Lower leg skin (tissue), 3 donors: ENCODE measurements at regions not wholly inside any gene's neighbourhood (a gene's known extent, or its start where the extent isn't known, plus 50 kb on each side); places are given as distances from the start of the nearest gene placed in this dataset.

Experiments
- POLR2A ChIP-seq, 2 donors: fragments of 450-650 bp; IDR thresholded peaks; one replicate each; pipeline ENCODE4 v1.6.1; 2016 to 2017; ENCODE audit warnings: antibody characterized with exemption in 2 of 2, mild to moderate bottlenecking in 1 of 2, moderate library complexity in 1 of 2
- TF ChIP-seq, protein P1 (sequence below), 3 donors: fragments of 450-650 bp; IDR thresholded peaks; one replicate each; pipeline ENCODE4 v1.5.1; 2016; ENCODE audit warnings: antibody characterized with exemption in 3 of 3, mild to moderate bottlenecking in 3 of 3, moderate library complexity in 2 of 3

DNA sequence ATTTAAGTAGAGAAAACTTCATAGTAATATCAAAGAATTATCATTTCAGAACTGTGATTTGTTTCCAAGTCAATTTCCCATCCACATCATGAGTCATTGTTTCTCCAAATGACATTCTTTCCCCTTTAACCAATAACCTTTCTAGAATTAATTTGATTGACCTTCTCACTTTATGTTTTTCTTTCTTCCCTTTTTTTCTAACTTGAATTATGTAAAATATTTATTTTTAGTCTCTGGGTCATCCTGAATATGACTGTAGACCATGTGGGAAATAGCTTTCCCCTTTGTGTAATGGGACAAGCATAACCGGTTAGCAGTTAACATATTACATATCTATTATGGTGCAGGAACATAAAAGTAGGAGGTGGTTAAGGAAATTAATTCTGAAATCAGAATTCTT lies 291.1 kb downstream of the GJA1 start:
- TF ChIP-seq, protein P1, sequence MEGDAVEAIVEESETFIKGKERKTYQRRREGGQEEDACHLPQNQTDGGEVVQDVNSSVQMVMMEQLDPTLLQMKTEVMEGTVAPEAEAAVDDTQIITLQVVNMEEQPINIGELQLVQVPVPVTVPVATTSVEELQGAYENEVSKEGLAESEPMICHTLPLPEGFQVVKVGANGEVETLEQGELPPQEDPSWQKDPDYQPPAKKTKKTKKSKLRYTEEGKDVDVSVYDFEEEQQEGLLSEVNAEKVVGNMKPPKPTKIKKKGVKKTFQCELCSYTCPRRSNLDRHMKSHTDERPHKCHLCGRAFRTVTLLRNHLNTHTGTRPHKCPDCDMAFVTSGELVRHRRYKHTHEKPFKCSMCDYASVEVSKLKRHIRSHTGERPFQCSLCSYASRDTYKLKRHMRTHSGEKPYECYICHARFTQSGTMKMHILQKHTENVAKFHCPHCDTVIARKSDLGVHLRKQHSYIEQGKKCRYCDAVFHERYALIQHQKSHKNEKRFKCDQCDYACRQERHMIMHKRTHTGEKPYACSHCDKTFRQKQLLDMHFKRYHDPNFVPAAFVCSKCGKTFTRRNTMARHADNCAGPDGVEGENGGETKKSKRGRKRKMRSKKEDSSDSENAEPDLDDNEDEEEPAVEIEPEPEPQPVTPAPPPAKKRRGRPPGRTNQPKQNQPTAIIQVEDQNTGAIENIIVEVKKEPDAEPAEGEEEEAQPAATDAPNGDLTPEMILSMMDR (IDR thresholded peaks at IDR 0.05): no peak
- no peak for TF ChIP-seq POLR2A (IDR thresholded peaks at IDR 0.05)
